Fibroblast of skin of scalp (primary cell): ENCODE measurements at regions not wholly inside any gene's neighbourhood (a gene's known extent, or its start where the extent isn't known, plus 50 kb on each side); places are given as distances from the start of the nearest gene placed in this dataset.
"Not testable (repeated sequence)": the region's sequence is repeated elsewhere in the genome, so short reads cannot be mapped to it uniquely, and the experiment has no call there.

Experiments used
- DNase-seq: peaks from one replicate; pipeline ENCODE4 v3.0.0-alpha.2; 2013

DNA sequence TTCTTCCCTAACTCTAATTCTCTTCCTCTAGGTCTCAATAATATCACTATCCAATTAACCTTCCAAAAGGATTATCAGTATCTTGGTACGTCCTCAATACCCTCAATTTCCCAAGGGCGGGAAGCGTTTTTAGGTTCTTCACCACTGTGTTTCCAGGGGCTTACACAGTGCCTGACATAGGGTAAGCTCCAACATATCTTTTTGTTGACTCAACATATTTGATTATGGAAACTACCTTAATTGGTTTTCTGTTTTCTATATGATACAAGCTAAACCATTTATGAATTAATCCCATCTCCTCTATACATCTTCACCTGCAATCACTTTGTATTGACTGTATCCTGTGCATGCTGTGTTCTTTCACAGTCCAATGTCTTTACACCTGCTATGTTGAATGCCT is 987.3 kb downstream of the GRID1 start:
- DNase-seq: no peak

DNA sequence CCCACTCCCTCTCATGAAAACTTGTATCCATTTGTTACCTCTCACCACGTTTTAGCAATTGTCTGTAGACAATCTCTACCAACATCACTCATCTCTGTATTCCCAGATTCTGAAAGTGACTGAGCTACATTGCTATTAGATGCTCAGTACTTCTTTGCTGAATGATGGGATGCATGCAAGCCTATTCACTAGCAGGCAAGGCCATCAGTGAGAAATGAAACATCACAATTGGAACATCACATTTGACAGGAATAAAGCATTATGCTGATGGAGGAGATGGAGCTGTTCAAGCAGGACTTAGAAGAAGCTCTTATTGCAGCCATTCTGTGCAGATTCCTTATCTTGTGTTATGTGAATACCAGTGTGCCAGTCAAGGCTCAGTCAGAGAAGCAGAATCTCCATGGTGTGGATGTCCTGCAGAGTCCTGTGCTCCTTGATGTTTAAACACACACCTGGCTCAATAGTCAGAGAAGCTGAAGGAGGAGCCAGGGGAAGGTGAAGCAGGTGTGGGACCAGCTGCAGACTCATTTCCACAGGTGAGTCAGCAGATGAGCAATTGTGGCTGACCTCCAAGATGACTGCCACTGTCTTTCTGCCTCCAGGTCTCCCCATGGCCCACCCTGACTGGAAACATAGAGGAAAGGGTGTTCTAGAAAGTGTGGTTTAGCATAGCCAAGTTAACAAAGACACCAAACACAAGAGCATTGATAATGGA is 965.5 kb downstream of the GRID1 start:
- no peak for DNase-seq

DNA sequence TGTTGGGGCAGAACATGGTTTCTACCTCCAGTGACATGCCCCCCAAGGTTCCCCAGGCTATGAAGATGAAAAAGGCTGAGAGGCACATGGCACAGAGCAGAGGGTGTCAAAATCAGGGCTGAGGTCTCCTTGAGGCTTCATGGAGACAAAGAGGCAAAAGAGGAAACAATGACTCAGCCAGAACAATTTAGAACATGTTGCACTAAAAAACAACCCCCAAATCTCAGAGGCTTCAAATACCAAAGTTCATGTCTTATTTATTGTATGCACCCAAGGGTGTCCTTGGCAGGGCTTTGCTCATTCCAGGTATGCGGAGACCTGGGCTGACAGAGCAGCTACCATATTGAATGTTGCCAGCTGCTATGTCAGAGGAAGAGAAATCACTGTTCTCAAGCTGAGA is 964.1 kb downstream of the GRID1 start:
- no peak for DNase-seq

DNA sequence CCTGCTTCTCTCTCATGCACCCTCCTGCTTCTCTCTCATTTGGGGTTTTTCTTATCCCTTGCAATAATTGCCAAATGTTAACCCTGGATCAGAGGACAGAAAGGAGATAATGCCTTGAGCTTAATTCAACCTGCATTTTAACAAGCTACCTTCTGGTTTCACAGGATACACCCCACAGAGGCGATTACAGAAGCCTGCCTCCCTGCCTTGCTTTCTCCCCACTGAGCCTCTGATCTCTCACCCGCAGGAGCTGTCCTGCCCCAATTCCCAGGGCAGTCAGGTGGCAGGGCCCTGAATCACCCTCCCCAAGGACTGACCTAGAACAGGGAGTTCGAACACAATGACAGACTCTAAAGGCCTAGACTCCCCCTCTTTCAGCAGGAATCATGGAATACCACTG is 959.5 kb downstream of the GRID1 start:
- DNase-seq: no peak

DNA sequence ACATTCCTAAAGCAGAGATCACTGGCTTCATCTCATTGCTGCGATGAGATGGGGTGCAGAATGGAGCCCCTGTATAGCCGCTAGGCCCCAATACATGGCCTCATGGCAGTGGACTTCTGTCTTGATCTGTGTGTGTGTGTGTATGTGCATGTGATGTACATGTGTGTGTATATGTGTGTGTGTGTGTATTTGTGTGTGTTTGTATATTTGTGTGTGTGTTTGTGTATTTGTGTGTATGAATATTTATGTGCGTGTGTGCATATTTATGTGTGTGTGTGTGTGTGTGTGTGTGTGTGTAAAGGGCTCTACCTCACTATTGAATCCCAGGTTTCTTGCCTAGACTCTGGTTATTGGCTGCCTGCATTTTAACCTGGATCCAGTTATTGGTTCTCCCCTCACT is 958.2 kb downstream of the GRID1 start:
- DNase-seq: no peak

DNA sequence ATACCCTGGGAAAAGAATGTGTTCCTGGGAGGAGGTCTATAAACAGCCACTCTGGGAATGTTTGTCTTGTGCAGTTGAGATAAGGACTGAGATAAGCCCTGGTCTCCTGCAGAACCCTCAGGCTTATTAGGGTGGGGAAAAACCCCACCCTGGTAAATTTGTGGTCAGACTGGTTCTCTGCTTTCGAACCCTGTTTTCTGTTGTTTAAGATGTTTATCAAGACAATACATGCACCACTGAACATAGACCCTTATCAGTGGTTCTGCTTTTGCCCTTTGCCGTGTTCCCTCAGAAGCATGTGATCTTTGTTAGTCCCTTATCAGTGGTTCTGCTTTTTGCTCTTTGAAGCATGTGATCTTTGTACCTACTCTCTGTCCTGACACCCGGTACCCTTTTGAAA is 956.0 kb downstream of the GRID1 start:
- not testable (repeated sequence) for DNase-seq

DNA sequence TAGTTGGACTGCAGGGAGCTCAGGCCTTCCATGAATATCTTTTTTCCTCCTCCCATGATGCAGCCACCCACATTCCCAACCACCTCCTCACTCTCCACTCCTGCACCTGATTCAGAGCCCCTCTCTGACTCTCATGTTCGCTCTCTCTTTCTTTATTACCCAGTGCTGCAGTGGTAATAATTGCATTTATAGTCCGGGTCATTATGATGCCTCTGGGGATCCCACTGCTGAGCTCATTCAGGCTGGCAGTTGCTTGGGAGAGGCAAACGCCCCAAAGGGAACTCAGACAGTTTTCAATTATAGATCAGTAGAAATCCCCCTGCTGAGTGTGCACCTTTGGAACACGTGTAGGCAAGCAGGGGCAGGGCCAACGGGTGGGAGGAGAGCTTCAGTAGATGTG is 953.0 kb downstream of the GRID1 start:
- no peak for DNase-seq

DNA sequence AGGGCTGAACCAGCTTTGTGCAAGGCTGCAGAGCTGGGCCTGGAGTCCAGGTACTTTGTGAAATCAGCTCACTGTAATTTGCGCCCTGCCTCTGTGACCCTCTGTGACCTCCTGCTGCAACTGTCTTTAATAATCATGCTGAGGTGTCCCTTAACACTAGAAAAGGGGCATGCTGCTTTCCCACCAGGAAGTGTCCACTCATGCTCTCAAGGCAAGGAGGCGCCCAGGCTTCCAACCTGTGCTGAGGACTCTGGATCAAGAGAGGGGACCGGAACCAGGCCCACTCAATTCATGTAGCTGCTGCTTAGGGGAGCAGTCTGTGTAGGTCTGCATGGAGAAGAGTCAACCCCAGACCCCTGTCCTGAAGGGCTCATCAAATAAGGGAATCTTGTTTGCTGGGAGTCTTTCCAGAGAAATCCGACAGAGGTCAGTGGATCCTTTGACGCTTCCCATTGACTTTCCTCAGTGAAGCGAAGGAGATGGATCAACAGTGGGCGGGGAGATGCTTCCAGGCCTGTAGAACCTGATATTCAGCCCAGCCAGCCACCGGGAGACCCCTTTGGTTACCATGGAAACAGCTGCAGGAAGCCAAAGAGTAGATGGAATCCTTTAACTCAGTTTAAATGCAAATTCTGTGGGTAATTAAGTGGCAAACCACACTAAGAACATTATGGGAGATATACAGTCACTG is 945.9 kb downstream of the GRID1 start:
- DNase-seq: no peak

DNA sequence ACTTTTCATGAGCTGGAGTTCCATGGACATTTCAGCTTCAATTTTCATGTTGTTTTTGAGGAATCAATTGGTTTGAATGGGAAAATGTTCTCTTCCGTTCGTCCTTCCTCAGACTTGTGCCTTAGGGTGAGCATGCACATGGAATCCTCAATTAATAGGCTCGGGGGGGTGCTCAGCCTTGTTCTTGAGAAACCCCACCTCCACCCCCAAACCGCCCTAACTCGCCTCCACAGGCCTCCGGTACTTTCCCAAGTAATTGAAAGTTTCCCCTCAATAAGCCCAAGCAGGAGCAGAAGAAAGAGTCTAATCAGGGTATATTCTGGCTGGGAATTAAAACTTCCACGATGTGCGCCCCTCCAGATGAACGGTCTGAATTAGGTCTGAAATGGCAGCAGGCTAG is 945.2 kb downstream of the GRID1 start:
- no peak for DNase-seq

DNA sequence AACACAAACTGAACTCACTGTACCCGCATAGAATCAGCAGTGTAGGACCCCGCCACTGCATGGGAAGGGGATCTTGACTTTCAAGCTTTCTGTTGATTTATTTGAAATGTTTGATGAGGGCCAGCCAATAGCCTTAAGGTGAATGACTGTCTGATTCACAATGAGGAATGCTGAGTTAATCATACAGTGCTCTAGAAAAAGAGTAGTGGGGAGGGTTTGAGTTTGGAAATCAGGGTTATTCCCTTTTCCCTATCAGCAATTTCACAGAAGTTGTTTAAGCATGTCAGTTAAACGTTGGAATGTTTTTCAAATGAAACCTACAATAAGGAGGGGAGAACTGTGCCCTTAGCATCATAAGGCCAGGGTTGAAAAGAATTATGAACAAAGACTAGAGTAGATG is 937.5 kb downstream of the GRID1 start:
- DNase-seq: no peak

DNA sequence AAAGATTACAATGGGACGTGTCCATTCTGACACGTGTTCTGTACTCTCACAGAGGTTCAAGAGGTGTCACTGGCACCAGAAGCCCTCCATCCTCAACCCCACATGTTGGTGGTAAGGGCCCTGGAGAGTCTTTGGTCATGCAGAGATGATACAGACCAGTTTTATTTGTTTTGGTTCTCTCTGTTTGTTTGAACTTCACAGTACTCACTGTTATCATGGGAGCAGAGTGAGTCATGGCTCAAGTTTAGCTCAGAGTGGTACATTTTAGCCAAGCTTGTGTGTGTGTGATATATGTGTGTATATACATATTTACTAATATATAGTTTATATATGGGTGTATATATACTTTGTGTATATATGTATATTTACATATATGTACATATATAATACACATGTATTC is 935.6 kb downstream of the GRID1 start:
- DNase-seq: no peak

DNA sequence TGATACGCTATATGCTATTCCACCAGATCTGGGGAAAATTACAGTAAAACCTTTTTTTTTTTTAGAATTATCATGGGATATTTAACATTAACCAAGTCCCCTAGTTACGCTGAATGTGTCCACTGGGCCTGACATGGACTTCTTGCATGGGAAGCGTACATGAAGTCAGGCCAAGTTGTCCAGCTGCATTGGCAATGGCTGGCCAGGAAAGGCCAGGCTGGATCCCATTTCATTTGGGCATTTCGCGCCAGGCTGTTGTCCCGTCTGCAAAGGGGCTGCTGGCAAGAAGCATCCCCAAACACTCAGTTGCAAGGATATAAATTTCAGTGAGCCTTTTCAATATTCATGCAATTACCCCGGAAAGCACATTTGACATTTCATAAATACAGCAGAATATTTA is 933.3 kb downstream of the GRID1 start:
- no peak for DNase-seq

DNA sequence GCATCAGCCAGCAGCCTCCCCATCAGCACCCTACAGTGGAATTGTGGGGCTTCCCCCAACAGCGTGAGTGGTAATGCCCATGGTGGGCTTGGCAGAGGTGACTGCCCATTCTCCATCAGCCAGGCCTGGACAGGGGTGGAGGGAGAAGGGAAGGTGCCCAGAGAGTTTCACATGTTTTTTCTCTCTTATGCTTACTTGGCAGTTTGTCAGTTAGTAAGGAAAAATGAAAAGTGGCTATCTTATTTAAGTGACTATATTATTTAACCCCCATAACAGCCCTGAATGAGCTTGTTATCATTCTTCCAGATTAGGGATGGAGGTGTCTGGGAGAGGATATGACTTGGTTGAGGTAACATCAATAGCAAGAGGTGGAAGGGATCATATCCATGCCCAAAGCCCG is 921.7 kb downstream of the GRID1 start:
- DNase-seq: no peak

DNA sequence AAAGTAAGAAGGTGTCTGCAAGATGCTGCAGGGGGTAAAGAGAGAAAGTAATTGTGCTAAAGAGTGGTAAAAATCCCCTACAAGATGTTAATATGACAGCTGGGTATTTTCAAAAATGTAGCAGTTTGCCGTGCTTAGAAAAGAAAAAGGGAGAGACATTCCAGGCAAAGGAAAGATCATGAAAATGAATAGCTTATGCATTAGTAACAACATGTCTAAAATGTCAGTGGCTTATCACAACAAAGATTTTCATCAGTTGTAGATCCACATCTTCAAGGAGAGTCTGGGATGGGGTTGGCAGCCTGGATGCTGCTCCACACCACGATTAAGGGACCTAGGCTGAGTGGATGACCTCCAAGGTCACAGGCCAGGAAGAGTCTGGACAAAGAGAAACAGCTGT is 920.9 kb downstream of the GRID1 start:
- no peak for DNase-seq

DNA sequence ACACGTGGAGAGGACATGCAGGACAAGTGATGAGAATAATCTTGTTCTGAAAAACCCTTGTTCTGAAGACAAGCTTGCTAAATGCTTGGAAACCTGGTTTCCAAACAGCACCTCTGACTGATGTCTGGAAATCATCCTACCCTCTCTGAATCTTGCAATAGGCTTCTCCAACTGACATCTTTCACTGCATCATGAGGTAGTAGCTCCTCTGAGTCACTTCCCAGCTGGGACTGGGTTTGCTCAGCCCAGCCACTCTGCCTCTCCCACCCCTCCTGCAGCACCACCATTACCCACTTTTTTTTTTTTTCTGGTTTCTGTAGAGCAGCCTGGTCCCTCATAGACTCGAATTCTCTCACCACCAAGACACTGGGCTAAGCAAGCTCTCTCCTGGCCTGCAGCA is 919.8 kb downstream of the GRID1 start:
- DNase-seq: no peak

DNA sequence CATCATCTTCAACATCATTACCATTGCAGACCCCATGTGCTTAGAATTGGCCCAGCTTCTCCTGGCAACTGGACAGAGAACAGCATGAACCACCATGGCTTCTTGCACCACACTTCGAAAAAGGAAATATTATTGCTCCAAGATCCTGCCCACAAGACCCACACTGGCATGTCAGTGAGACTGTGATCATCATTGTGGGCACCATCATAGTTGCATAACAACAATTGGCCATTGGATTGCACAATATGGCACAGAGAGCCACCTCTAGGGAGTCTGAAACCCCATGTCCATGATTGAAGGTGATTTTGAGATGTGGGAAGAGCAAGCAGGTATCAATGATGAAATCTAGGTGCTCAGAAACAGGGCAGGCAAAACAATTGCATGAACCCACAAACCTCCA is 918.9 kb downstream of the GRID1 start:
- DNase-seq: no peak

DNA sequence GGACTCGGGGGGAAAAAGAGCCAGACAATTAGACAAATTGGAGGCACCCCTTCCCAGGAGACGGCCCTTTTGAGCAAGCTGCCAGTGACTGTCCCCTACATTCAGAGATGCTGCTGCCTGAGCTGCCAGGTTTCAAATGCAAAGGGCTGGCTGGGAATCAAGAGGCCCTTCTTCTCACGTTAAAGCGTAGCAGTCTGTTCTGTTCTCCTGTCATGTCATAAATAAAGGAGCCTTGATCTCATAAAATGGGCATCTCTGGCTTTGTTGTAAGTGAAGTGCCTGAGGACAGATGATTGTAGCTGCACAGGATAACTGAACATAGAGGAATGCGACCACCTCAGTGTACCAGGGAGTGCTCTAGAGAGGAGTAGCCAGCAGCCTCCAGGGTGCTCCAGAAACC is 917.9 kb downstream of the GRID1 start:
- DNase-seq: no peak

DNA sequence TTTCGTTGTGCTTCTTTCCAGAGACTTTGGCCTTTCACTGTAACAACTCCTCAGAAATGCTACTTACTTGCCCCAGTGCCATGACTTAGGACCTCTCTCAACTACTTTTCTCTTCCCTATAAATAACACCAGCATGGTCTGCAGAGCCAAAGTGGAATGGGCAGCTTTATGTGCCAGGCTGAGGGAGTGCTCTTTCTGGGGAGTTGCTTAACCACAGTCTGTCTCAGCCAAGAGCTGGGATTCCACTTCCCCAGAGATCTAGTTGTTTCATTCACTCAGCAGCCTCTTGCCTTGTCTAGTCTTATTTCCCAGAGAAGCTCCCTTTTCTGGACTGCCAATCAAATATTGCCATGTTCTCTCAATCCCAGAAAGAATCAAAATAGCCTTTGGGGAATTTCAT is 912.2 kb downstream of the GRID1 start:
- no peak for DNase-seq

DNA sequence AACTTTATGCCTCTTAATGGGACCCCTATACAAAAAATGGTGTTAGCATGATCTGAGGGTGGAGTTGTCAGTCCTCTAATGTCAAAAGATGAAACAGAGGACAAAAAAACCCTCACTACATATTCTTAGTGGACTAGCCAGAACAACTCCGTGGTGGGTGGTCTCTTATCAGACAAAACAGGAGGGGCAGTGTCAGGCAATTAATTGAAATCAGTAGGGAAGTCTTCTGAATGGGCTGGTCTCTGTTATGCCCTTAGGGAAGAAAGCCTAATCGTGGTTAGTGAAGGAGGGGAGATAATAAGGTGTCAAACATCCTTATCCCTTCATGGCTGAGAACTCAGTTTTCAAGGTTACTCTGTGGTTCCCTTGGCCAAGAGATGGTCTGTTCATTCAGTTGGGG is 909.4 kb downstream of the GRID1 start:
- no peak for DNase-seq

DNA sequence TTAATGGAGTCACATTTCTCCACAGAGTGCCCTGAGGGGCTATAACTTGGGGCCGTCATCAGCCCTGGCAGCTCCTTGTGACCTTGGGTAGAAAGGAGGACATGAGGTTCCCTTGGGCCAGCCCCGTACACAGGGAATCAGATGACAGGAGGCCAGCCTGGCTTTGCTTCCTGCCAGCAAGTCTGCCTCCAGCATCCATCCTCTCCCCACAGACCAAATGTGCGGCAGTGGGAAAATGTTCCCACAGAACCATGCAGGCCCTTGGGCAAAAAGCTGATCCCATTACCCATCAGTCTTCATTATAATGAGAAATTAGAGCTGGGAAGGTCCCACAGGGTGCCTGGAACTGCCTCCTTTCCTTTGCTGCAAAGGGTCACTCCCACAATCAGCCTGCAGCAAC is 908.3 kb downstream of the GRID1 start:
- DNase-seq: no peak

DNA sequence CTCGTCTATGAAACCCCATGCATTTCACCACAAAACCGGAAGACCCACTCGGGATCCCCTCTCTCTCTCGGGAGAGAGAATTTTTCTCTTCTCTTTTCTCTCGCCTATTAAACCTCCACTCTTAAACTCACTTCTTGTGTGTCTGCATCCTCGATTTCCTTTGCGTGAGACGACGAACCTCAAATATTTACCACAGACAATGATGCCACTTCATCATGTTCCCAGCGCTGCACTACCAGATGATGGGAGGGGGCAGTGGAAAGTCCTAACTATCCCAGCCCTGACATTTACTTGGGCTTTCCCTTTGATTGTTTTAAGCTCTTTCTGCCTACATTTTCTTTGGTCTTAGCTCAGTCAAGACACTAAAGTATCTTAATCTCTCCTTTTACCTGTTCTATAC is 906.7 kb downstream of the GRID1 start:
- DNase-seq: no peak

DNA sequence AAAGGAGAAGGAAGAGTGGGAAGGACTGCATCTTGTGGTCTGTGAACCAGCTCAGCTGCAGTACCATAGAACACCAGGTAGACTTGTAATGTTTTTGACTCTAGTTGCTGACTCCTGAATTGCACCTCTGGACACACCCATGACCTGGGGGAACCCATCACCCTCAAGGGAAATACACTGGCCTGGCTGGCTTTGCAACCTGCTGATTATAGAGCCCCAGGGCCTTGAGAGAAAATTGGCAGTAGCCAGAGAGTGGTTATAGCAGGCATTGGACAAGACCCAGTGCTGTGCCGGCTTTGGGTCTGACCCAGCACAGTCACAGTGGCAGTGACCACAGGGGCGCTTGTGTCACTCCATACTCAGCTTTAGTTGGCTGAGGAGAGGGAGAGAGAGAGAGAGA is 902.3 kb downstream of the GRID1 start:
- no peak for DNase-seq

DNA sequence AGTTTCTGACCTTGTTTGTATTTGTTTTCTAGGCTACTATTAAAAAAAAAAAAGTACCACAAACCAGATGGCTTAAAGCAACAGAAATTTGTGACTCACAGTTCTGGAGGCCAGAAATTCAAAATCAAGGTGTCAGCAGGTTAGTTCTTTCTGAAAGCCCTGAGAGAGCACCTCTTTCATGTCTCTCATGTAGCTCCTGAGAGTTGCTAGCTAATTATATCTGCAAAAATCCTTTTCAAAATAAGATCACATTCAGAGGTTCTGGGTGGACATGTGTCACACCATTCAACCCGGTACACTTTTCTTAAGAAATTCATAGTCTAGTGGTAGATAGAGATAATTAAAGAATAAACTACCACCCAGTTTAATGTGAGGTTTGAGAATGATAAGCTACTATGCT is 888.6 kb downstream of the GRID1 start:
- DNase-seq: no peak

DNA sequence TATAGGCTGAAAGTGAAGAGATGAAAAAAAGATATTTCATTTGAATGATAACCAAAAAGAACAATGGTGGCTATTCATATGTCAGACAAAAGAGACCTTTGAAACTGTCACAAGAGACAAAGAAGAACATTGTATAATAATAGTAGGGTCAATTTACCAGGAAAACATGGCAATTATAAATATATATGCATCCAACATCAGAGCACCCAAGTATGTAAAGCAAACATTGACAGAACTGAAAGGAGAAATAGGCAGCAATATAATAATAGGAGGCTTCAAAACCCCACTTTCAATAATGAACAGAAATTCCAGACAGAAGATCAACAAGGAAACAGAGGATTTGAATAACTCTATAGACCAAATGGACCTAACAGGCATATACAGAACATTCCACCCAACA is 876.2 kb downstream of the GRID1 start:
- DNase-seq: no peak

DNA sequence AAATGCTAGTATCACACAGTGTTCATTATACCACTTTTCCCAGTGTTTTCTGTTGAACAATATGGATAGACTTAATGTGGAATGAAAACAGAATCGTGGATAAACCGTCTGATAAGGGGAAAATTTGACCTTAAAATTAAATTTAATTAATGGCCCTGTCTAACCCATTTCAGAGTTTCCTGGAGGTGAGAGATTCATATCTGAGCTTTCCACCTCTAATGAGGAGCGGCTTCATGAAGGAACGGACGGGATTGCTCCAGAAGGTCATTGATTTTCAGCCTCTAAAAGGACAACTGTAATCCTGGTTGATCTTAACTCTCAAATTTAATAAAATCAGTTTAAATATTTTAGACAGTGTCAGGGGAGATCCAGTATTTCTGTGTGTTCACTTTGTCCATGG is 874.9 kb downstream of the GRID1 start:
- DNase-seq: no peak
